22Rv1 (cell line): ENCODE measurements at regions not wholly inside any gene's neighbourhood (a gene's known extent, or its start where the extent isn't known, plus 50 kb on each side); places are given as distances from the start of the nearest gene placed in this dataset.

Source experiments
- ZFX ChIP-seq: fragments of 450-650 bp; IDR thresholded peaks from 2 replicates; pipeline ENCODE4 v1.6.1; 2017; ENCODE audit warnings: antibody characterized with exemption, borderline replicate concordance
- TF ChIP-seq, protein P1 (sequence below): fragments of 450-650 bp; IDR thresholded peaks from 2 replicates; pipeline ENCODE4 v1.5.1; 2017; ENCODE audit warnings: mild to moderate bottlenecking

GRCh38 chr9:27683181-27683580, 109.9 kb upstream of the C9orf72 start:
- TF ChIP-seq, protein P1, sequence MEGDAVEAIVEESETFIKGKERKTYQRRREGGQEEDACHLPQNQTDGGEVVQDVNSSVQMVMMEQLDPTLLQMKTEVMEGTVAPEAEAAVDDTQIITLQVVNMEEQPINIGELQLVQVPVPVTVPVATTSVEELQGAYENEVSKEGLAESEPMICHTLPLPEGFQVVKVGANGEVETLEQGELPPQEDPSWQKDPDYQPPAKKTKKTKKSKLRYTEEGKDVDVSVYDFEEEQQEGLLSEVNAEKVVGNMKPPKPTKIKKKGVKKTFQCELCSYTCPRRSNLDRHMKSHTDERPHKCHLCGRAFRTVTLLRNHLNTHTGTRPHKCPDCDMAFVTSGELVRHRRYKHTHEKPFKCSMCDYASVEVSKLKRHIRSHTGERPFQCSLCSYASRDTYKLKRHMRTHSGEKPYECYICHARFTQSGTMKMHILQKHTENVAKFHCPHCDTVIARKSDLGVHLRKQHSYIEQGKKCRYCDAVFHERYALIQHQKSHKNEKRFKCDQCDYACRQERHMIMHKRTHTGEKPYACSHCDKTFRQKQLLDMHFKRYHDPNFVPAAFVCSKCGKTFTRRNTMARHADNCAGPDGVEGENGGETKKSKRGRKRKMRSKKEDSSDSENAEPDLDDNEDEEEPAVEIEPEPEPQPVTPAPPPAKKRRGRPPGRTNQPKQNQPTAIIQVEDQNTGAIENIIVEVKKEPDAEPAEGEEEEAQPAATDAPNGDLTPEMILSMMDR = no peak
- no peak for TF ChIP-seq ZFX
